Naive B cell (primary cell): ENCODE measurements at regions not wholly inside any gene's neighbourhood (a gene's known extent, or its start where the extent isn't known, plus 50 kb on each side); places are given as distances from the start of the nearest gene placed in this dataset.

Experiments used
- ATAC-seq, 2 donors: fragments of 150-1000 bp; cut with Tn5 transposase; 2 replicates each; pipeline ENCODE4 v1.10.0; 2021; ENCODE audit warnings: low read depth in 2 of 2, mild to moderate bottlenecking in 2 of 2, moderate library complexity in 2 of 2
- DNase-seq: peaks from one replicate; pipeline ENCODE4 v3.0.0; 2022
- H3K27ac Mint-ChIP-seq, 6 donors: one replicate each; pipeline ENCODE4 v1.8.0; 2020 to 2022; ENCODE audit warnings: mild to moderate bottlenecking in 6 of 6, mixed read lengths in 6 of 6, moderate library complexity in 5 of 6, inconsistent platforms in 2 of 6
- H3K27me3 Mint-ChIP-seq, 3 donors: one replicate each; pipeline ENCODE4 v1.8.0; 2021 to 2022; ENCODE audit warnings: mixed read lengths in 3 of 3, mild to moderate bottlenecking in 1 of 3
- H3K36me3 Mint-ChIP-seq, 2 donors: one replicate each; pipeline ENCODE4 v1.8.0; 2020 to 2022; ENCODE audit warnings: mixed read lengths in 2 of 2, inconsistent platforms in 1 of 2, mild to moderate bottlenecking in 1 of 2
- H3K4me1 Mint-ChIP-seq, 3 donors: one replicate each; pipeline ENCODE4 v1.8.0; 2020 to 2022; ENCODE audit warnings: mixed read lengths in 3 of 3, inconsistent platforms in 1 of 3, mild to moderate bottlenecking in 1 of 3, moderate library complexity in 1 of 3
- H3K4me3 Mint-ChIP-seq, 8 donors: one replicate each; pipeline ENCODE4 v1.8.0; 2020 to 2022; ENCODE audit warnings: mild to moderate bottlenecking in 8 of 8, mixed read lengths in 8 of 8, moderate library complexity in 8 of 8, inconsistent platforms in 2 of 8
- H3K9me3 Mint-ChIP-seq, 7 donors: one replicate each; pipeline ENCODE4 v1.8.0; 2020 to 2022; ENCODE audit warnings: mixed read lengths in 7 of 7, mild to moderate bottlenecking in 5 of 7, inconsistent platforms in 2 of 7, moderate library complexity in 1 of 7

DNA sequence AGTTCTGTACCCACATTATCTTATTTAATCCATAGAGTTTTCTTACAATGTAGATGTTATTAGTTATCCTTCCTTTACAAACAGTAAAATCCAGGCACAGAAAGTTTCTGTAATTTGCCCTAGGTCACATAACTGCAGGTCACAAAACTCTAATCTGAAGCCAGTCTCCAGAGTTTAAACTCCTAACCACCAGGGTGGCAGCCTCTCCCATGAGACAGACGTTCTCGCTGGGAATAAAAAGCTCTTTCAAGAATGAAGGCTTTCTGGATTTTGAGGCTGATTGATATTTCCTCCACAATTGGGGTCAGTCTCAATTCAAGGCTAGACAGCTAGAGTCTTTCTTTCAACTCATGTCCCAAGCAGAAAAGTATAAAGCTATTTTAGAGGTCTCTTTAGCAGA is 95.8 kb upstream of the PLEKHG7 start:
- peaks cover 1 to 3% of the 10 kb centered on the region in 2 donors for H3K36me3 Mint-ChIP-seq
- no peaks in the 10 kb centered on the region for H3K27me3 Mint-ChIP-seq
- H3K4me1 Mint-ChIP-seq, result peaks cover 10 to 11% (median 10%) of the 10 kb centered on the region in 3 donors
- peaks cover under 1 to 5% (median 3%) of the 10 kb centered on the region in 7 donors for H3K9me3 Mint-ChIP-seq
- no peak overlapping the region for H3K27ac Mint-ChIP-seq
- DNase-seq, result no peak
- ATAC-seq, result no peak
- no peak overlapping the region for H3K4me3 Mint-ChIP-seq

- Mint-ChIP-seq H3K4me1 (peaks cover 20 to 23% (median 21%) of the 10 kb centered on the region in 3 donors), H3K9me3 (peaks cover 6 to 17% (median 11%) of the 10 kb centered on the region in 7 donors)
- no peak for ATAC-seq
Measured at GRCh38 chr12:92605621-92606170, 97.1 kb upstream of the PLEKHG7 start.

DNA sequence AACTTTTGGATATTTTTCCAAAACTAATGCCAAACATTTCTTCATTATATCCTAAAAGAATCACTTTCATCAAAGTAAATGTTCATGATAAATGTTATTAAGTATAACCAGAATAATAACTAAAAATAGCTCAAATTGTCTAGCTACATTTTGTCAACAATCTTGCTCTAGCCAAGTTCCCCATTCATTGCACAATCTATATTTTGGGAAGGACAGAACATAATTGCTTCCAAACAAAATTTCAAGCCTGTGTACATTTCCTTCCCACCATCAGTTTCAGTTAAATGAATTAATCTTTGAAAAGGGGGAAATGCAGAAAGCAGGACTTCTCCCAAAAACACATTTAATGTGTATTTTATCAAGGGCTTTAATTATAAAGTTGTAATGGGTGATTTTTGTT is 98.0 kb upstream of the PLEKHG7 start:
- Mint-ChIP-seq H3K27ac (no peak overlapping the region), H3K4me1 (peaks cover 21 to 25% (median 22%) of the 10 kb centered on the region in 3 donors), H3K36me3 (peaks cover 13 to 20% of the 10 kb centered on the region in 2 donors), H3K4me3 (no peak overlapping the region), H3K9me3 (peaks cover 9 to 26% (median 15%) of the 10 kb centered on the region in 7 donors), H3K27me3 (no peaks in the 10 kb centered on the region)
- ATAC-seq, result no peak
- DNase-seq, result no peak

More at GRCh38 chr12:92605621-92606170, 97.1 kb upstream of the PLEKHG7 start:
- DNase-seq, result no peak
- peak overlapping the region in 1 of 6 donors; percentile 14 for H3K27ac Mint-ChIP-seq
- no peak overlapping the region for H3K4me3 Mint-ChIP-seq
- H3K36me3 Mint-ChIP-seq, result peaks cover 10 to 15% of the 10 kb centered on the region in 2 donors
- no peaks in the 10 kb centered on the region for H3K27me3 Mint-ChIP-seq

DNA sequence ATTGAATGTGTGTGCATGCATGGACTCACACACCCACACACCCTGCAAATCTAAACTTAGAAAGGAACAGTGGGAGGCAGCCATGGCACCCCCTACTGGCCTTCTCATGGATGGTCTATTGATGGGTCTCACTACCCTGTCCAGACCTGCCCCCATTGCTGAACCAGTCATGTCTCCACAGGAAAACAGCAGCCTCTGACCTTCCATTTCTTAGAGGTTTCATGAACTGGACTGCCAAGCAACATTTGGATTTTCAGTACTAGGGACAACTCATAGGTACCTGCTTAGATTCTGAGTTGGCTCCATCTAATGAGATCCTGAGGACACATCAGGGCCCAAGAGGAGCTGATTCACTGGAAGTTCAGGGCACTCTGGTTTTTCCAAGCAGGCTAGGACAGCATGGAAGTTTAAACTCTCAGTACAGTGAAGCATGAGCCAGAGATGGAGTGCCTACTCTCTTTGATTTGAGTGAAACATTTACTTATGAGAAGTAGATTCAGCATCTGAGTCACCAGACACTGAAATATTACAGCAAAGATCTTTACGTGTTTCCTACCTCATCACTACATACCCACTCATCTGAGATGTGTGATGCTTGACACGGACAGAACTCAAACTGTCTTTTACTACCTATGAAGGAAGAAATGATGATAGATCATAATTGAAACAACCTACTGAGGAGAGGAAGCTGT is 98.9 kb upstream of the PLEKHG7 start:
- peaks cover 13 to 29% of the 10 kb centered on the region in 2 donors for H3K36me3 Mint-ChIP-seq
- H3K4me3 Mint-ChIP-seq, result no peak overlapping the region
- peak overlapping the region in 2 of 6 donors; percentile 26 to 49 for H3K27ac Mint-ChIP-seq
- peaks cover 16 to 35% (median 23%) of the 10 kb centered on the region in 7 donors for H3K9me3 Mint-ChIP-seq
- no peaks in the 10 kb centered on the region for H3K27me3 Mint-ChIP-seq
- H3K4me1 Mint-ChIP-seq, result peaks cover 21 to 25% (median 22%) of the 10 kb centered on the region in 3 donors
- DNase-seq (no peak), ATAC-seq (no peak)

DNA sequence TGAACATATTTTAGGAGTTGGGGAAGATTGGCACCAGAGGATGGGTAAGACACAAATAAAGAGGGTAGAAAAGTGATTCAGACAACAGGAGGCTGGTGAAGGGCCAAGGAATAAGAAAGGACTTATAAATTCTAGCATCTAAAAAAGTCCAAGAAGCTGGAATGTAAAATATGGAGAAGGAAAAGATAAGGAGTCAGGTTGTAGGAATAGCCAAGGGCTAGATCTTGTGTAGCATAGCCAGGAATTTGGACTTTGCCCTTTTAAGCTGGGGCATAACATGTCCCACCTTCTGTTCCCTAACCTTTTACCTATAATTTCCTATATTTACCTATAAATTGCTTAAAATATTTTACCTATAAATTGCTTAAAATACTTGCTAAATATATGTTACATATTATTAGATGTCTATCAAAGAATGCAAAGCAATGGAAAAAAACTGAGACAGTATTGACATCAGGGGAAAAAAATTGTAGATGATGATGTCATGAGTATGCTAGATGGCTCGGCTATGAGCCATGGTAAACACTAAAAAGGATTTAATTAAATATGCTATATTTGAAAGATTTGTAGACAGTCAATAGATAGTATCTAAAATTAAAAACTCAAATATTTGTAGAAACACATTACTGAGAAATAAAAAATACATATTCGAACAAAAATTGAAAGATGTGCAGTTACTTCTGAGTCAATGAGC is 99.7 kb upstream of the PLEKHG7 start:
- H3K9me3 Mint-ChIP-seq, result peaks cover 17 to 40% (median 28%) of the 10 kb centered on the region in 7 donors
- peak overlapping the region in 2 of 6 donors; percentile 6 to 26 for H3K27ac Mint-ChIP-seq
- no peak for ATAC-seq
- no peak for DNase-seq
- H3K36me3 Mint-ChIP-seq, result peaks cover 13 to 37% of the 10 kb centered on the region in 2 donors
- H3K4me3 Mint-ChIP-seq, result no peak overlapping the region
- no peaks in the 10 kb centered on the region for H3K27me3 Mint-ChIP-seq
- peaks cover 14 to 18% (median 14%) of the 10 kb centered on the region in 3 donors for H3K4me1 Mint-ChIP-seq

DNA sequence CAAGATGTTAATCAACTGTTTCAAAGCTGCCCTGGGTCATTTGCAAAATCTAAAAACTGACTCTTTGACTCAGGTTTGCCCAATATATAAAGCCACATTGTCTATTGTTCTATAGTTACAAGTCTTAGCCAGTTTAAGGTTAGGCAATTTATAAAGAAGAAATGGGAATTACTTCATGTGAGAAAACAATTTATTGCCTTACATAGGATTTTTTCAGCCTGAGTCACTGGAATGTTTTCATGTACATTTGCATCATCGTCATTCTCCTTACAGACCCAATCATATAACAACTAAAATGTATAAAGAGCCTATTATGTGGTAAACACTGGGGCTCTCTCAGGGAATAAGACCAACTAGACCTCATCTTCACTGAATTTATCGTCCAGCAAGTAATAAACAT is 100.3 kb upstream of the PLEKHG7 start:
- H3K4me3 Mint-ChIP-seq, result no peak overlapping the region
- no peak for DNase-seq
- H3K4me1 Mint-ChIP-seq, result peaks cover 14 to 17% (median 14%) of the 10 kb centered on the region in 3 donors
- peak overlapping the region in 2 of 6 donors; percentile 6 to 26 for H3K27ac Mint-ChIP-seq
- peaks cover 13 to 37% of the 10 kb centered on the region in 2 donors for H3K36me3 Mint-ChIP-seq
- no peaks in the 10 kb centered on the region for H3K27me3 Mint-ChIP-seq
- peaks cover 17 to 44% (median 31%) of the 10 kb centered on the region in 7 donors for H3K9me3 Mint-ChIP-seq
- no peak for ATAC-seq

- peak overlapping the region in 5 of 6 donors; percentile 21 to 88 (median 67) for H3K27ac Mint-ChIP-seq
- H3K4me1 Mint-ChIP-seq, result peaks cover 14 to 17% (median 14%) of the 10 kb centered on the region in 3 donors
- H3K9me3 Mint-ChIP-seq, result peaks cover 17 to 44% (median 32%) of the 10 kb centered on the region in 7 donors
- DNase-seq, result peak; percentile 18
- H3K36me3 Mint-ChIP-seq, result peaks cover 13 to 37% of the 10 kb centered on the region in 2 donors
- peak; percentile 65 to 82 for ATAC-seq
- H3K27me3 Mint-ChIP-seq, result no peaks in the 10 kb centered on the region
- H3K4me3 Mint-ChIP-seq, result peak overlapping the region in 1 of 8 donors; percentile 63
Measured at GRCh38 chr12:92601680-92602079, 101.1 kb upstream of the PLEKHG7 start.

DNA sequence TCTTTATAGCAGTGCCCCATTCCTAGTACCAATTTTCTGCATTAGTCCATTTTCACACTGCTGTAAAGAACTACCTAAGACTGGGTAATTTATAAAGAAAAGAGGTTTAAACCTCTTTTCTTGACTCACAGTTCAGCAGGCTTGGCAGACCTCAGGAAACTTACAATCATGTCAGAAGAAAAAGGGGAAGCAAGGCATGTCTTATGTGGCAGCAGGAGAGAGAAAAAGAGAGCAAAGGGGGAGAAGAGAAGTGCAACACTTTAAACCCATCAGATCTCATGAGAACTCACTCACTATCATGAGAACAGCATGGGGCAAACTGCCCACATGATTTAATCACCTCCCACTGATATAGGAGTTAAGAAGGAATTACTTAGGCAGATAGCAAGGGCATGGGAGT is 101.6 kb upstream of the PLEKHG7 start:
- H3K9me3 Mint-ChIP-seq, result peaks cover 17 to 44% (median 32%) of the 10 kb centered on the region in 7 donors
- H3K36me3 Mint-ChIP-seq, result peaks cover 13 to 37% of the 10 kb centered on the region in 2 donors
- peak overlapping the region in 2 of 6 donors; percentile 40 to 83 for H3K27ac Mint-ChIP-seq
- no peaks in the 10 kb centered on the region for H3K27me3 Mint-ChIP-seq
- DNase-seq (no peak), ATAC-seq (peak; percentile 33 to 50)
- peaks cover 14 to 20% (median 16%) of the 10 kb centered on the region in 3 donors for H3K4me1 Mint-ChIP-seq
- peak overlapping the region in 1 of 8 donors; percentile 17 for H3K4me3 Mint-ChIP-seq

- no peak overlapping the region for H3K4me3 Mint-ChIP-seq
- ATAC-seq, result no peak
- H3K36me3 Mint-ChIP-seq, result peaks cover 13 to 37% of the 10 kb centered on the region in 2 donors
- no peak for DNase-seq
- H3K9me3 Mint-ChIP-seq, result peaks cover 17 to 44% (median 32%) of the 10 kb centered on the region in 7 donors
- H3K27me3 Mint-ChIP-seq, result no peaks in the 10 kb centered on the region
- H3K4me1 Mint-ChIP-seq, result peaks cover 20 to 30% (median 26%) of the 10 kb centered on the region in 3 donors
- H3K27ac Mint-ChIP-seq, result peak overlapping the region in 1 of 6 donors; percentile 89
Measured at GRCh38 chr12:92600052-92600451, 102.7 kb upstream of the PLEKHG7 start.

DNA sequence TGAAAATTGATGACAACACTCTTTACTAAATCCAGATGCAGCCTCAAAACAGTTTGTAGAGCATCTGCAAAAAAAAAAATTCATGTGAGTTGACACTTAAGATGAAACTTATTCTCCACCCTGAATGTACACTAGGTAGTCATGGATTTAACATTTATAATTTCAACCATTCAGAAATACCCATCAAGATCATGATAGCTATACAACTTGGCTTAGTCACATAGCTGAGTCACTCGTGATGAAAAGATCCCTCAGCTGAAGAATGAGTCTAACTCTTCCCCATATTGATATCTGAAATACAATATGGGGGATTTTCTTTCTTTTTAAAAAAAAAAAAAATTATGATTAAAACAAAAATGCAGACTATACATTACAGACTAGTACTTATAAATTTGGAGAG is 104.8 kb upstream of the PLEKHG7 start:
- Mint-ChIP-seq H3K9me3 (peaks cover 17 to 44% (median 32%) of the 10 kb centered on the region in 7 donors), H3K4me1 (peaks cover 29 to 45% (median 44%) of the 10 kb centered on the region in 3 donors), H3K4me3 (no peak overlapping the region), H3K27ac (peak overlapping the region in 2 of 6 donors; percentile 4 to 89), H3K27me3 (no peaks in the 10 kb centered on the region), H3K36me3 (peaks cover 13 to 37% of the 10 kb centered on the region in 2 donors)
- no peak for ATAC-seq
- no peak for DNase-seq

- no peak overlapping the region for H3K4me3 Mint-ChIP-seq
- H3K27me3 Mint-ChIP-seq, result no peaks in the 10 kb centered on the region
- peaks cover 13 to 36% of the 10 kb centered on the region in 2 donors for H3K36me3 Mint-ChIP-seq
- H3K9me3 Mint-ChIP-seq, result peaks cover 17 to 41% (median 32%) of the 10 kb centered on the region in 7 donors
- peak overlapping the region; percentile 12 to 89 (median 82) for H3K27ac Mint-ChIP-seq
- no peak for ATAC-seq
- peaks cover 32 to 53% (median 52%) of the 10 kb centered on the region in 3 donors for H3K4me1 Mint-ChIP-seq
- no peak for DNase-seq
Measured at GRCh38 chr12:92597118-92597517, 105.7 kb upstream of the PLEKHG7 start.

- peaks cover 9 to 28% of the 10 kb centered on the region in 2 donors for H3K36me3 Mint-ChIP-seq
- H3K9me3 Mint-ChIP-seq, result peaks cover 14 to 35% (median 30%) of the 10 kb centered on the region in 7 donors
- peaks cover 30 to 48% (median 47%) of the 10 kb centered on the region in 3 donors for H3K4me1 Mint-ChIP-seq
- peak overlapping the region; percentile 69 to 100 (median 86) for H3K27ac Mint-ChIP-seq
- DNase-seq (no peak), ATAC-seq (no peak)
- no peak overlapping the region for H3K4me3 Mint-ChIP-seq
- H3K27me3 Mint-ChIP-seq, result no peaks in the 10 kb centered on the region
Measured at GRCh38 chr12:92596383-92596782, 106.4 kb upstream of the PLEKHG7 start.

GRCh38 chr12:92595663-92596062 is 107.1 kb upstream of the PLEKHG7 start:
- H3K4me1 Mint-ChIP-seq, result peaks cover 23 to 42% (median 42%) of the 10 kb centered on the region in 3 donors
- peak overlapping the region in 1 of 8 donors; percentile 65 for H3K4me3 Mint-ChIP-seq

More at GRCh38 chr12:92595663-92596062, 107.1 kb upstream of the PLEKHG7 start:
- H3K36me3 Mint-ChIP-seq, result peaks cover 2 to 21% of the 10 kb centered on the region in 2 donors
- H3K27me3 Mint-ChIP-seq, result no peaks in the 10 kb centered on the region
- no peak for DNase-seq
- peaks cover 8 to 28% (median 23%) of the 10 kb centered on the region in 7 donors for H3K9me3 Mint-ChIP-seq
- no peak for ATAC-seq
- H3K27ac Mint-ChIP-seq, result peak overlapping the region; percentile 89 to 100 (median 98)
